WTC11 (cell line): ENCODE measurements at regions not wholly inside any gene's neighbourhood (a gene's known extent, or its start where the extent isn't known, plus 50 kb on each side); places are given as distances from the start of the nearest gene placed in this dataset.

ENCODE experiments used
- ATAC-seq: fragments of 200-7000 bp; cut with Tn5 transposase; 2 replicates; pipeline ENCODE4 v1.10.0; 2021; ENCODE audit warnings: mild to moderate bottlenecking, moderate library complexity
- CTCF ChIA-PET: fragments of 300-600 bp; sonication (Branson Sonifier 250); formaldehyde crosslinking; loops from one replicate; lab custom pipeline; 2021; ENCODE audit warnings: antibody characterized with exemption; lab: Charles Lee
- POLR2A ChIA-PET: fragments of 350-600 bp; sonication (Branson Sonifier 250); formaldehyde crosslinking; loops from one replicate; lab custom pipeline; 2021; ENCODE audit warnings: antibody characterized with exemption; lab: Charles Lee
- DNase-seq: peaks from one replicate; pipeline ENCODE4 v3.0.0; 2021; ENCODE audit warnings: low spot score
- H3K27ac Mint-ChIP-seq: 2 replicates; pipeline ENCODE4 v1.8.0; 2021; ENCODE audit warnings: mixed read lengths
- H3K27me3 Mint-ChIP-seq: 2 replicates; pipeline ENCODE4 v1.8.0; 2021; ENCODE audit warnings: low read depth, mild to moderate bottlenecking, moderate library complexity, mixed read lengths
- H3K36me3 Mint-ChIP-seq: 2 replicates; pipeline ENCODE4 v1.8.0; 2021; ENCODE audit warnings: mixed read lengths
- H3K4me1 Mint-ChIP-seq: 2 replicates; pipeline ENCODE4 v1.8.0; 2022; ENCODE audit warnings: mixed read lengths
- H3K4me3 Mint-ChIP-seq: 2 replicates; pipeline ENCODE4 v1.8.0; 2021; ENCODE audit warnings: mild to moderate bottlenecking, moderate library complexity, mixed read lengths
- H3K9me3 Mint-ChIP-seq: 2 replicates; pipeline ENCODE4 v1.8.0; 2021; ENCODE audit warnings: mixed read lengths
- CREM ChIP-seq: sonication (generic); formaldehyde crosslinking; IDR thresholded peaks from 2 replicates; pipeline ENCODE4 v1.8.1; 2022; ENCODE audit warnings: mild to moderate bottlenecking, missing genetic modification reagents, moderate library complexity
- GRHL2 ChIP-seq: fragments of 250-450 bp; sonication (Bioruptor Pico); IDR thresholded peaks from 2 replicates; pipeline ENCODE4 v1.8.0; 2022; ENCODE audit warnings: mild to moderate bottlenecking, moderate library complexity; ENCODE audit not compliant: insufficient replicate concordance, severe bottlenecking
- HMGXB4 ChIP-seq: sonication (generic); formaldehyde crosslinking; IDR thresholded peaks from 2 replicates; pipeline ENCODE4 v1.8.1; 2023; ENCODE audit warnings: mild to moderate bottlenecking, moderate library complexity, missing genetic modification reagents
- JUN ChIP-seq: sonication (generic); formaldehyde crosslinking; IDR thresholded peaks from 2 replicates; pipeline ENCODE4 v1.8.0; 2023; ENCODE audit warnings: mild to moderate bottlenecking, missing genetic modification reagents
- NFYB ChIP-seq: sonication (generic); formaldehyde crosslinking; conservative IDR thresholded peaks from 2 replicates; pipeline ENCODE4 v1.8.0; 2022; ENCODE audit warnings: low read depth, missing genetic modification reagents
- TCF7 ChIP-seq: sonication (generic); formaldehyde crosslinking; IDR thresholded peaks from 2 replicates; pipeline ENCODE4 v1.8.0; 2022; ENCODE audit warnings: mild to moderate bottlenecking, low read depth, missing genetic modification reagents, moderate library complexity
- ZMAT4 ChIP-seq: fragments of 250-450 bp; sonication (Bioruptor Pico); IDR thresholded peaks from 2 replicates; pipeline ENCODE4 v1.9.0; 2021; ENCODE audit warnings: mild to moderate bottlenecking
- ZNF232 ChIP-seq: sonication (generic); formaldehyde crosslinking; IDR thresholded peaks from 2 replicates; pipeline ENCODE4 v1.8.0; 2022; ENCODE audit warnings: mild to moderate bottlenecking, missing genetic modification reagents
- ZNF396 ChIP-seq: fragments of 250-450 bp; sonication (Bioruptor Pico); IDR thresholded peaks from 2 replicates; pipeline ENCODE4 v1.8.0; 2021; ENCODE audit warnings: mild to moderate bottlenecking, moderate library complexity, borderline replicate concordance
- ZNF423 ChIP-seq: fragments of 250-450 bp; sonication (Bioruptor Pico); IDR thresholded peaks from 2 replicates; pipeline ENCODE4 v2.1.2; 2022; ENCODE audit warnings: mild to moderate bottlenecking, moderate library complexity
- ZNF532 ChIP-seq: fragments of 250-450 bp; sonication (Bioruptor Pico); IDR thresholded peaks from 2 replicates; pipeline ENCODE4 v1.9.0; 2021; ENCODE audit warnings: mild to moderate bottlenecking, borderline replicate concordance
- TF ChIP-seq, protein P1 (sequence below): sonication (generic); formaldehyde crosslinking; IDR thresholded peaks from 2 replicates; pipeline ENCODE4 v1.8.1; 2022; ENCODE audit warnings: mild to moderate bottlenecking, moderate library complexity, missing genetic modification reagents
- TF ChIP-seq, protein P2 (sequence below): sonication (generic); formaldehyde crosslinking; IDR thresholded peaks from 2 replicates; pipeline ENCODE4 v1.8.1; 2023; ENCODE audit warnings: mild to moderate bottlenecking, missing genetic modification reagents, borderline replicate concordance

- H3K4me3 Mint-ChIP-seq = no peak overlapping the region
- no peaks in the 10 kb centered on the region; the same call in 1 of the 2 replicates for H3K36me3 Mint-ChIP-seq
- POLR2A ChIA-PET = no interaction called here
- ATAC-seq (no peak), DNase-seq (no peak)
- CTCF ChIA-PET = interaction anchor here (0.7 kb wide), 1 partner anchor 94 kb away, joined by 3 read pairs; no protein-coding TSS in a partner anchor
- no peak for TF ChIP-seq TCF7
- no peak for TF ChIP-seq ZMAT4 (CRISPR knock-in tag)
- no peak for TF ChIP-seq ZNF396 (CRISPR knock-in tag)
- no peak for TF ChIP-seq JUN
- no peak for TF ChIP-seq GRHL2 (CRISPR knock-in tag)
- no peak for TF ChIP-seq NFYB (CRISPR knock-in tag)
- peaks cover 4% of the 10 kb centered on the region; the same call in 1 of the 2 replicates for H3K27me3 Mint-ChIP-seq
- peaks cover 24% of the 10 kb centered on the region for H3K9me3 Mint-ChIP-seq
- no peak overlapping the region for H3K27ac Mint-ChIP-seq
- H3K4me1 Mint-ChIP-seq = no peaks in the 10 kb centered on the region
Measured at GRCh38 chr22:47690166-47690565, 927.7 kb downstream of the TBC1D22A start.

- no peaks in the 10 kb centered on the region for H3K4me1 Mint-ChIP-seq
- POLR2A ChIA-PET = interaction anchor here (0.7 kb wide), 1 partner anchor 483 kb away, joined by 5 read pairs; no protein-coding TSS in a partner anchor
- H3K9me3 Mint-ChIP-seq = peaks cover 46% of the 10 kb centered on the region
- DNase-seq = no peak
- peaks cover 10% of the 10 kb centered on the region for H3K27me3 Mint-ChIP-seq
- CTCF ChIA-PET = interaction anchor here (0.7 kb wide), 1 partner anchor 663 kb away, joined by 3 read pairs; no protein-coding TSS in a partner anchor
- no peak for TF ChIP-seq TCF7
- TF ChIP-seq ZNF532 (CRISPR knock-in tag) = no peak
- TF ChIP-seq, protein P1, sequence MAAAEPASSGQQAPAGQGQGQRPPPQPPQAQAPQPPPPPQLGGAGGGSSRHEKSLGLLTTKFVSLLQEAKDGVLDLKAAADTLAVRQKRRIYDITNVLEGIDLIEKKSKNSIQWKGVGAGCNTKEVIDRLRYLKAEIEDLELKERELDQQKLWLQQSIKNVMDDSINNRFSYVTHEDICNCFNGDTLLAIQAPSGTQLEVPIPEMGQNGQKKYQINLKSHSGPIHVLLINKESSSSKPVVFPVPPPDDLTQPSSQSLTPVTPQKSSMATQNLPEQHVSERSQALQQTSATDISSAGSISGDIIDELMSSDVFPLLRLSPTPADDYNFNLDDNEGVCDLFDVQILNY (CRISPR knock-in tag) = no peak
- TF ChIP-seq CREM (CRISPR knock-in tag) = no peak
- TF ChIP-seq, protein P2, sequence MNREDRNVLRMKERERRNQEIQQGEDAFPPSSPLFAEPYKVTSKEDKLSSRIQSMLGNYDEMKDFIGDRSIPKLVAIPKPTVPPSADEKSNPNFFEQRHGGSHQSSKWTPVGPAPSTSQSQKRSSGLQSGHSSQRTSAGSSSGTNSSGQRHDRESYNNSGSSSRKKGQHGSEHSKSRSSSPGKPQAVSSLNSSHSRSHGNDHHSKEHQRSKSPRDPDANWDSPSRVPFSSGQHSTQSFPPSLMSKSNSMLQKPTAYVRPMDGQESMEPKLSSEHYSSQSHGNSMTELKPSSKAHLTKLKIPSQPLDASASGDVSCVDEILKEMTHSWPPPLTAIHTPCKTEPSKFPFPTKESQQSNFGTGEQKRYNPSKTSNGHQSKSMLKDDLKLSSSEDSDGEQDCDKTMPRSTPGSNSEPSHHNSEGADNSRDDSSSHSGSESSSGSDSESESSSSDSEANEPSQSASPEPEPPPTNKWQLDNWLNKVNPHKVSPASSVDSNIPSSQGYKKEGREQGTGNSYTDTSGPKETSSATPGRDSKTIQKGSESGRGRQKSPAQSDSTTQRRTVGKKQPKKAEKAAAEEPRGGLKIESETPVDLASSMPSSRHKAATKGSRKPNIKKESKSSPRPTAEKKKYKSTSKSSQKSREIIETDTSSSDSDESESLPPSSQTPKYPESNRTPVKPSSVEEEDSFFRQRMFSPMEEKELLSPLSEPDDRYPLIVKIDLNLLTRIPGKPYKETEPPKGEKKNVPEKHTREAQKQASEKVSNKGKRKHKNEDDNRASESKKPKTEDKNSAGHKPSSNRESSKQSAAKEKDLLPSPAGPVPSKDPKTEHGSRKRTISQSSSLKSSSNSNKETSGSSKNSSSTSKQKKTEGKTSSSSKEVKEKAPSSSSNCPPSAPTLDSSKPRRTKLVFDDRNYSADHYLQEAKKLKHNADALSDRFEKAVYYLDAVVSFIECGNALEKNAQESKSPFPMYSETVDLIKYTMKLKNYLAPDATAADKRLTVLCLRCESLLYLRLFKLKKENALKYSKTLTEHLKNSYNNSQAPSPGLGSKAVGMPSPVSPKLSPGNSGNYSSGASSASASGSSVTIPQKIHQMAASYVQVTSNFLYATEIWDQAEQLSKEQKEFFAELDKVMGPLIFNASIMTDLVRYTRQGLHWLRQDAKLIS = no peak
- no peak for TF ChIP-seq HMGXB4
- TF ChIP-seq ZNF232 (CRISPR knock-in tag) = no peak
- no peak for TF ChIP-seq ZNF423 (CRISPR knock-in tag)
- TF ChIP-seq, all 79 proteins: peak for 0
- no peak for ATAC-seq
- H3K4me3 Mint-ChIP-seq = no peak overlapping the region
- no peak overlapping the region for H3K27ac Mint-ChIP-seq
- H3K36me3 Mint-ChIP-seq = peaks cover 17% of the 10 kb centered on the region
Measured at GRCh38 chr22:47687776-47688175, 925.3 kb downstream of the TBC1D22A start.
